ENCODE measurements at regions not wholly inside any gene's neighbourhood (a gene's known extent, or its start where the extent isn't known, plus 50 kb on each side); places are given as distances from the start of the nearest gene placed in this dataset.

GRCh38 chr13:65416784-65417183, 1813.4 kb downstream of the PCDH9 start:
- TF ChIP-seq CTCF (conservative IDR thresholded peaks at IDR 0.05; ENCODE audit: low read depth, low read length): no peak
- H3K4me3 ChIP-seq (ENCODE audit: low read depth, low read length): no peak overlapping the region
- DNase-seq (ENCODE audit: low read depth): no peak

- DNase-seq (ENCODE audit: low read depth): no peak
- no peak overlapping the region for H3K4me3 ChIP-seq (ENCODE audit: low read depth, low read length)
- no peak for TF ChIP-seq CTCF (conservative IDR thresholded peaks at IDR 0.05; ENCODE audit: low read depth, low read length)
These were observed 1815.9 kb downstream of the PCDH9 start for GRCh38 chr13:65414187-65414586.

DNA sequence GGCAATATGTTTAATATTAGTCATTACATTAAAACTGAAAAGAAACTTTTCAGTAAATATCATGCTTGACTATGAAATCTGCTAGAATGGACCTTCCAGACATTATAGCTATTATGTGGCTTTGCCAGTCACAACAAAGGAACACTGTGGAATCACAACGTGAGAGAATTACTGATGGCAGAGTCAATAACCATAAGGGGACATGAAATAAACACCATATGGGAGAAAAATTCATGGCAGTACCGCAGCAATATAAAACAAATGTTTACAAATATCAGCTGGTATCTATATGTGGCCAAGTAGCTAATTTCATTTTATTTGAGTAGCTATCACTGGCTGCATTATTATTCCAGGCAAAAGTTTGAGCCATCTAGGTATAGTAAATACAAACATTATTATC, 1818.6 kb downstream of the PCDH9 start:
- H3K4me3 ChIP-seq (ENCODE audit: low read depth, low read length): no peak overlapping the region
- no peak for DNase-seq (ENCODE audit: low read depth)

DNA sequence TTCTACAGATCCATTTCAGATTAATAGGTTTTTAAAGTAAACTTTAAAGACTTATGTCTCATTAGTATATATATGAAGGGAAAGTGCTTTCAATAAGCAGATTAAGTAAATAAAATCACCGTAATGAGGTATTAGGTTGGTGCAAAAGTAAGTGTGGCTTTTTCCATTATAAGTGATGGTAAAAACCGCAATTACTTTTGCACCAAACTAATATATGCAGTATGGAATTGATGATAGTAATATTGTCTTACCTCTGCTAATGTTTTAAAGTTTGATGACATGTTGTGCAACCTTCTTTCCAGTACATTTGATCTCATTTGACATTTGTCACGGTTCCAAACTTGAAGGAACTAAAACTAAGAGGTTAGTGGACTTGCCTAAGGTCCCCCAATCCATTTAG, 1819.3 kb downstream of the PCDH9 start:
- no peak overlapping the region for H3K4me3 ChIP-seq (ENCODE audit: low read depth, low read length)
- TF ChIP-seq CTCF (conservative IDR thresholded peaks at IDR 0.05; ENCODE audit: low read depth, low read length): no peak
- no peak for DNase-seq (ENCODE audit: low read depth)

More for the DNA sequence above, 1818.6 kb downstream of the PCDH9 start:
- TF ChIP-seq CTCF (conservative IDR thresholded peaks at IDR 0.05; ENCODE audit: low read depth, low read length): no peak

DNA sequence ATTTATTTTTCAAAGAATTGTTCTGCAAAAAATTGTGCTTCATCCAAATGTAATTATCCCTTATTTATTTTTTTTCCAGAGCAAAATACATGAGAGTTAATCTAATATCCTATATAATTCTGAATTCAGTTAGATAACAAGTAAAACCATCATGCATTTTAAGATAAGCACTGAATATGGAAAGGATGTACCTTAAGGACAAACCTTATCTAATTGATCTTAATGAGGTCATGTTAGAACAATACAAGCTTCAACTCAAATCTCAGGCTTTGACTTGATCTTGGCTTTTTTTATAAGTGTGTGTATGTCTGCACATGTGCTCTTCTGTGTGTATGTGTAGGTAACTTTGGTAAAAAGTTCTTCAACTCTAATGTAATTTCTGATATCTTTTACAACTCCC, 1828.8 kb downstream of the PCDH9 start:
- DNase-seq (ENCODE audit: low read depth): no peak
- no peak for TF ChIP-seq CTCF (conservative IDR thresholded peaks at IDR 0.05; ENCODE audit: low read depth, low read length)
- H3K4me3 ChIP-seq (ENCODE audit: low read depth, low read length): no peak overlapping the region

GRCh38 chr13:65400702-65401101, 1829.4 kb downstream of the PCDH9 start:
- DNase-seq (ENCODE audit: low read depth): no peak
- TF ChIP-seq CTCF (conservative IDR thresholded peaks at IDR 0.05; ENCODE audit: low read depth, low read length): no peak
- no peak overlapping the region for H3K4me3 ChIP-seq (ENCODE audit: low read depth, low read length)

DNA sequence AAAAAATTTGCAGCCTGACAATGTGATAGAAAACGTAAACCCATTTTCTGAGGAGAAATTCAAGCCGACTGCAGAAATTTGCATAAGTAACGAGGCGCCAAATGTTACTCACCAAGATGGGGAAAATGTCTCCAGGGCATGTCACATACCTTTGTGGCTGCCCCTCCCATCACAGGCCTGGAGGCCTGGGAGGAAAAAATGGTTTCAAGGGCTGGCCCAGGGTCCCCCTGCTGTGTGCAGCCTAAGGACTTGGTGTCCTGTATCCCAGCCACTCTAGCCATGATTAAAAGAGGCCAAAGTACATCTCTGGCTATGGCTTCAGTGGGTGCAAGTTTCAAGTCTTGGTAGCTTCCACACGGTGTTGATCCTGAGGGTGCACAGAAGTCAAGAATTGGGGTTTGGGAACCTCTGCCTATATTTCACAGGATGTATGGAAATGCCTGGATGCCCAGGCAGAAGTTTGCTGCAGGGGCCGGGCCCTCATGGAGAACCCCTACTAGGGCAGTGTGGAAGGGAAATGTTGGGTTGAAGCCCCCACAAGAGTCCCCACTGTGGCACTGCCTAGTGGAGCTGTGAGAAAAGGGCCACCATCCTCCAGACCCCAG, 1842.3 kb downstream of the PCDH9 start:
- no peak for TF ChIP-seq CTCF (conservative IDR thresholded peaks at IDR 0.05; ENCODE audit: low read depth, low read length)
- no peak overlapping the region for H3K4me3 ChIP-seq (ENCODE audit: low read depth, low read length)

More for the DNA sequence above, 1842.3 kb downstream of the PCDH9 start:
- no peak for DNase-seq (ENCODE audit: low read depth)
